Stimulated activated CD4-positive, alpha-beta T cell treated with anti-CD3 and anti-CD28 coated beads, Interleukin-2, amount 100 ng/mL, for 4 hours (primary cell): ENCODE measurements at regions not wholly inside any gene's neighbourhood (a gene's known extent, or its start where the extent isn't known, plus 50 kb on each side); places are given as distances from the start of the nearest gene placed in this dataset.
A peak's percentile ranks its signal among the peaks of the same experiment; 100 is the strongest.
"Not testable (repeated sequence)": the region's sequence is repeated elsewhere in the genome, so short reads cannot be mapped to it uniquely, and the experiment has no call there.

ENCODE experiments used
- DNase-seq: peaks from one replicate; pipeline ENCODE4 v3.0.0-alpha.2; 2020; ENCODE audit warnings: low read depth

DNA sequence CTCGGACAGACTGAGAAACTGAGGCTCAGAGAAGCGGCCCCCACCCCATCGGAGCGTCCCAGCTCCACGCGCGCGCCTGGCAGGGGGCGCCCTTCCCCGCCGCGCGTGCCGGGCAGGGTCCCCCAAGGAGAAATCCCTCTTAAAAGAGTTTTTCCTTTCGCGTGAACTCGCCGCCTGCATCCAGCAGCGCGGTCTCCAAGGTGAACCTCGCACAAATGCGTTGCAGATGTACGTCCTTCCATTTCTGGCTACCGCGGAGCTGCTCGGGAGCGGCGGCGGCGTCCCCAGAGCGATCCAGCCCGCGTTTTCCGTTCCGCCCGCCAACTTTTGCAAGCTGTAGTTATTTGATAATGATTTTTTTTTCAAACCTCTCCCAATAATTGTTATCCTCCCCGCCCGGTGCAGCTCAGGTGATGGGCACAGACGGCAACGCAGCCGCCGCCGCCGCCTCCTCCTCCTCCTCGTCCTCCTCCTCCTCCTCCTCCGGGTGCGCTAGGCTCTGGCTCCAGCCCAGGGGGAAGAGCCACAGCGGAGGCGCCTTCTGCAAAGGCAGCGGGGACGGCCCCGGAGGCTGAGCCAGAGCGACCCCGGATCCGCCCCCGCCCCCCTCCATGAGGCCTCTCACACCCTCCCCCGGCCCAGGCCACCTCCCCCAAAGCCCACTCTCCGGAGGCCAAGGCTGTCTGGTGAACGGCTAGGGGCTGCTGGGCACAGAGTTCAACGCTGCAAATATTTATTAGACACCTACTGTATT lies 74.0 kb upstream of the CUX1 start:
- DNase-seq, result peak; percentile 15

DNA sequence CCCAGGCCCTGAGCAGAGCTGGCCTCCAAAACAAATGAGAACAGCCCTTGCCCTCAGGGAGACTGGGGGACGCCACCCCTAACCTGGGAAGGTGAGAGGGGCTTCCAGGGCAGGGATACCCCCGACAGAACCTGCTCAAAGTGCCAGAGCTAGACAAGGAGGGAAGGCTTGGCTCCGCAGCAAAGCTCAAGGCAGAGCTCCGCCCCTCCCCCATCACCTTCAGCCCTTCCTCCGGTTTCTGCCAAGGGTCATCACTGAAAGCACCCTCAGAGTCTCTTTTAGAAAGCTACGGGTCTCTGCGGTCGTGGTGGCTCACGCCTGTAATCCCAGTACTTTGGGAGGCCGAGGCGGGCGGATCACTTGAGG lies 73.4 kb upstream of the CUX1 start:
- no peak for DNase-seq

DNA sequence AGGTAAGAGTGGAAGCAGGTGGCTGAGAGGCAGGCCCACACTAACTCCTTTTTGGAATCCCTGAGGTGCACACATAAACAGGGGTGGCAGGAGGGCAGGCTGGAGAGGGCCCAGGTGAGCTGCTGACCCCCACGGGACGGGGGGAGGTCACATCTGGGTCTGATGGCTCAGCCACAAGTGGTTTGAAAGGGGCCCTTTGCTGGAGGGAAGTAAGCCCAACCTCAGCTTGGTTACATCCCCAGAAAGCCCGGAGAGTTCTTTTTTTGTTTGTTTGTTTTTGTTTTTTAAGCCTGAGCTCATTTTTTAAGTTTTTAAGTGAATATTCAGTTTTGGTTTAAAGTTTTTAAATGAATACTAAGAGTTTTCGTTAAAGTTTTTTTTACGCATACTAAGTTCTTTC lies 72.8 kb upstream of the CUX1 start:
- DNase-seq, result no peak

DNA sequence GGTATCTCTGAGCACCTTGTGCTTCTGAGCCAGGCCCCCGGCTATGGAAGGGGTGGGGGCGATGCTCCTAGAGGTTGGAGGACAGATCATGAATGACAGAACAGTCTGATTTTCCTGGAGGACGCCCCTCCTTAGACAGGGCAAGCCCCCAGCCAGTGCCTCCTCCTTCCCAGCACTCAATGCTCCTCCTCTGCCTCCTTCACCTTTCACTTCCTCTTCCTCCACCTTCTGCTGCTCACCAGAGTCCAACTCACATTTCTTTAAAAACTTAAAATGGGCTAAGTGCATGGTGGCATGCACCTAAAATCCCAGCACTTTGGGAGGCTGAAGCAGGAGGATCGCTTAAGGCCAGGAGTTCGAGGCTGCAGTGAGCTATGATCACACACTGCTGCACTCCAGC lies 71.1 kb upstream of the CUX1 start:
- no peak for DNase-seq

DNA sequence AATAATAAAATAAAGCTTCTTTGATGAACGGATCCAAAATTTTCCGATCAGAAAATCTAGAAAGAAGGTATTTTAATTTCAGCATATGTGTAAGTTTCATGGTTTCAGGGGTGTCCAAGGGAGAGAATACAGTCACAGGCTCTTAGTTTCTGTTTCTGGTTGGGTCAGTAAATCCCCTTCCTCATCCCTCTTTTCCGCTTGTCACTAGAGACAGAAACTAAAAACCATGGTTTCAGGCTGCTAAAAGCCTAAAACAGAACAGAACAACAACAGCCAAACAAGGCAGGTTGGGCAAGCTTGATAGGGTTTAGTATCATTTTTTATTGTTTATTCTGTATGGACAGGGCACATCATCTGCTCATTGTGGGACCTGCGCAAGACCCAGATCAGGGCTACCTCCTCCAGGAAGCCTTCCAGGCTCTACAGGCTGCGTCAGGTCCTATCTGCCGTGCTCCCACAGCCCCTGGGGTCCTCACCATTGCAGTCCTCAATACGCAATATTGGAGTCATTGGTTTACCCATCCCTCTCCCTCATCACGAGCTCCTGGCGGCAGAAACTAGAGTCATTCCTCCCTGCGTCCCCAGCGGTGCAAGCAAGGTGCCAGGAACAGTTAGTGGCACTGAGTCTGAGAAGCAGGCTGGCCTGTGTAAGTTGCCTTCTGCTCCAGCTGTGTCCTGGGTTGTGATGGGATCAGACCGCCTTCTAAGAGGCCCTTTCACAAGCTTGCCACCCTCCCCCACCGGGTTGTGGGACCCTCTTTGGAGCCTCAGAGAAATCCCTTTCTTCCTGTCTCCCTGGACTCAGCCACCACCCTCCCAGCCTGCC lies 70.2 kb upstream of the CUX1 start:
- DNase-seq, result no peak

DNA sequence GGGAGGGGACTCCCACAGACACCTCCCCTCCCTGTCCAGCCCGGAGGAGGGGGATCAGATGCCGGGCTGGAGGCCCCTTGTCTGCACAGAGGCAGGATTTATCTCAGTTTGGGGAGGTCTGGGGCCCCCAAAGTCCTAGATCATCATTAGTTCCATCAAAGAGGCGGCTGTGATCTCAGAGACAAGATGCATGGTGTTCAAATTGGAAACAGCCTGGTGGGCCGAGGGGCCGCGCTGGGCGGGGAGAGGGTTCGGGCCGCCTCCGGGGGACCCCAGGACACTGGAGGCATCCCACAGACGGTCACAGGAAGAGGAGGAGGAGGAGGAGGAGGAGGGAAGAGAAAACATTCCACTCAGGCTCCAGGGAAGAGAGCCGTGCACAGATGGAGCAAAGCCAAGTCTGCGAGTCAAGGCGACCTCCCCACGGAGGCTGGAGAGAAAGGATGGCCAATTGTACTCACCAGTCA lies 69.5 kb upstream of the CUX1 start:
- DNase-seq, result no peak

DNA sequence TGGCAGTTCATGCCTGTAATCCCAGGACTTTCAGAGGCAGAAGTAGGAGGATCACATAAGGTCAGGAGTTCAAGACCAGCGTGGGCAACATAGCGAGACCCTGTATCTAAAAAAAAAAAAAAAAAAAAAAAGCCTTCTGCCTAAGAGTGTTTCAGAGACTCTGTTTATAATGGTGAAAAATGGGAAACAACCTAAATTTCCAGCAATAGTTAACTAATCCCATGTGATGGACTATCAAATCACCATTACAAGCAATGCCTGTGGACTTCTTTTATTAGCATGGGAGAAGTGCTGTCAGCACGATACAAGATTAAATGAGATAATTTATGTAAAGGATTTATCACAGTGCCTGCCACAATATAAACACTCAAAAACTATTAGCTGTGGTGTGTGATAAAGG lies 67.5 kb upstream of the CUX1 start:
- no peak for DNase-seq

DNA sequence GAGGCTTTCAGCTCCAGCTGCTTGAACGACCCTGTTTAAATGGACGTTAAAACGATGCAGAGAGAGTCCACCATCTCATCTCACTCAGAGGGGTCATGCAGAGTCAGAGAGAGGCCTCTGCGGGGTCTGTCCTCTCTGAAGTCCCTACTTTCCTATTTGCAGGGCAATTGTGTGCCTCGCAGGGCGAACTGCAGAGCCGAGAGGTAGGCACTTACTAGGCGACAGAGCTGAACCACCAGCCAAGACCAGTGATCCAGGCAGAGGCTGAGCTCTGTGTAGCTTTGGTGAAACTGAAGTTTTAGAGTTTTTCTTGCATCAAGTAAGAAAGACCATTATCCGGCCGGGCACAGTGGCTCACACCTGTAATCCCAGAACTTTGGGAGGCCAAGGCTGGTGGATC lies 64.1 kb upstream of the CUX1 start:
- DNase-seq, result no peak

DNA sequence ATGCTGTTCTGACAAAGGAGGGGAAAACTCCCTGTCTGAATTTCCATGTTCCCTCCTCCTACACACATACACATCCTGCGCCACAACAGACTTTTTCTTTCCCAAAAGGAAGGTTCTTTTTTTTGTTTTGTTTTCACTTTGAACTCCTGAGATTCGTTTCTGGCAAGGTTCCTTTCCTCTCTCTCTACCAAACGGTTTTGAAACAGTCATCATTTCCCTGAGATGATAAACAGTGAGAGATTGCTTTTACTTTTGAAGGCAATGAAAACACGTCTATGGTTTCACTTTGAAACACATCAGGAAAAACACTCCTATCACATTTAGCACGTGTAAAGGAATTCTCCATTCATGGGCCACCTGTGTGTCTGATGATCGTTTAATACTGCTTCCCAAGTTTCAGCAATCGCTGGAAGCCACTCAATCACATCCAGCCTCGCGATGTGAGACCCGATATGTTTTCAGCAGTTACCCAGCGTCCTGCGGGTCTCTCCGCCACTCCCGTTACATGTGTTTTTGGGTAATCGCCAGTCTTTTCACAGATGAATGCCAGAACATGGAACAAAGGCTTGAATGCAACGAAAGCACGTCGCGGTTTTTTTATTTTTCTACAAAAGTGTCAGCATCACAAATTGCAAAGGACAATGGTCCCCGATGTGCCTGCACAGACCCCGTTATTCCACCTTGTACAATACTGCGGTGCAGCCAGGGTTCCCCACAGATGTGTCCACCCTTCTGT lies 62.8 kb upstream of the CUX1 start:
- no peak for DNase-seq

DNA sequence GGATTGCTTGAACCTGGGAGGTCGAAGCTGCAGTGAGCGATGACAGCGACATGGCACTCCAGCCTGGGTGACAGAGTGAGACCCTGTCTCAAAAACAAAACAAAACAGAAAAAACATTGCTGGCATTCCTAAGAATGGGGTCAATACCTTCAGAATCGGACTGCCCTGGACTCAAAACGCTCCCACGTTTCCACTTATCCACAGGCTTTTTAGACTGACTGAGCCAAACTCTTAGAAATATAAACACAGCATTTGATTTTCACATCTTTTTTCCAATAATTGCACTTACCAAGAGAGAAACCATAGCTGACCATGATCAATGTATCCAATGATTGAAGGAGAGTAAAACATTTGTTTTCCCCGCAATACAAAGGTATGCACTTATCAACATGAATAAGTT lies 59.5 kb upstream of the CUX1 start:
- no peak for DNase-seq

DNA sequence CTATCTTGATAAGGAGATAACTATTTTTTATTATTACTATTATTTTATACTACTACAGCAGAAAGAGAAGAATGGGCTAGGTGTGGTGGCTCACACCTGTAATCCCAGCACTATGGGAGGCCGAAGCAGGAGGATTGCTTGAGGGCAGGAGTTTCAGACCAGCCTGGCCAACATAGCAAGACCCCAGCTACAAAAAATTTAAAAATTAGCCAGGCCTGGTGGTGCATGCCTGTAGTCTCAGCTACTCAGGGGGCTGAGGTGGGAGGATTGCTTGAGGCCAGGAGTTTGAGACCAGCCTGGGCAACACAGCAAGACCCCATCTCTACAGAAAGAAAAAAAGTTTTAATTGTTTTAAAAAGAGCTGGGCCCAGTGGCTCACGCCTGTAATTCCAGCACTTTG lies 58.9 kb upstream of the CUX1 start:
- DNase-seq, result not testable (repeated sequence)

DNA sequence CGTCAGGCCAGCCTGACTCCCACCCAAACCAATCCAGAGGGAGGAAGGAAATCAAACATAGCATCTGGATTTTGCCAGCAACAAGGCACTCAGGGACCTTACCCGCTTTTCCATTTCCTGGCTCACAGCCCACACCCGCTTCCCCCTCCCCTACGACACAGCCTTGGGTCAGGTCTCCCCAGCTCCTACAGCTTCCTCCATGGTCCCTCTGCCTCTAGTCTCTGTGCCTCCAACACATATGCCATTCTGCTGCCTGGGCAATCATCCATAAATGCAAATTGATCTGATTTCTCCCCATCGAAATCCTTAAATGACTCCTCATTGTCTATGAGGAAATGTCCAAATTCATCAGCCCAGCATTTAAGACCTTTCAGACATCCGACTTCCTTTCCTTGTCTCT lies 53.2 kb upstream of the CUX1 start:
- no peak for DNase-seq

DNA sequence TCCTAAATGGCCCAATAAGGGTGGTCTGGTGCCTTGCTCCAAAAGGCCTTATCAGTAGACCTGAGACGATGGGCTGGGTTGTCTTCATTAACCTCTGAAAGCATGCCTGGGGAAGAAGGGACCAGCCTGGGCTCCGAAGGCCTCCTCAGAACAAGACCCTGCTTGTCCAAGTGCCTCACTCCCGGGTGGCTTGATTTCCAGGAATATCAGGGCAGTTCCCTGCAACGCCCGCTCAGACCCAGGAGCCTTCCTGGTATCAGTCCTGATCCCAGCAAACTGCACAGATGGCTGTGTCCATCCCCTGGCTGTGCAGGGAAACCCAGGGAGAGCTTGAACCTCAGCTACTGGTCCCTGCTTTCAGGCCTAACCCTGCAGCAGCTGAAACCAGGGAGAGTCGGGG lies 49.9 kb upstream of the CUX1 start:
- no peak for DNase-seq
